Endothelial cell of umbilical vein (primary cell): ENCODE measurements at regions not wholly inside any gene's neighbourhood (a gene's known extent, or its start where the extent isn't known, plus 50 kb on each side); places are given as distances from the start of the nearest gene placed in this dataset.

Experiments
- CTCF ChIP-seq, 2 donors: IDR thresholded peaks; 1 replicate in 1 of 2; 2 replicates in 1 of 2; pipeline ENCODE4 v1.5.1; 2011; ENCODE audit warnings: low read length in 2 of 2, mild to moderate bottlenecking in 2 of 2, moderate library complexity in 2 of 2, control low read depth in 1 of 2, inconsistent platforms in 1 of 2, low read depth in 1 of 2; ENCODE audit not compliant: insufficient read depth in 1 of 2; ENCODE audit errors: extremely low read depth in 1 of 2
- EZH2 ChIP-seq: IDR thresholded peaks from 2 replicates; pipeline ENCODE4 v1.6.1; 2012; ENCODE audit warnings: borderline replicate concordance, low read depth, mild to moderate bottlenecking, moderate library complexity, low read length, inconsistent platforms; ENCODE audit not compliant: severe bottlenecking
- JUN ChIP-seq: IDR thresholded peaks from 2 replicates; pipeline ENCODE4 v1.6.1; 2011; ENCODE audit warnings: borderline replicate concordance, low read depth; ENCODE audit not compliant: insufficient read length, insufficient read depth
- MYC ChIP-seq: IDR thresholded peaks from one replicate; pipeline ENCODE4 v1.6.1; 2011; ENCODE audit warnings: mild to moderate bottlenecking, low read depth, low read length
- POLR2A ChIP-seq: IDR thresholded peaks from 2 replicates; pipeline ENCODE4 v1.6.1; 2012; ENCODE audit warnings: low read depth, mild to moderate bottlenecking, control low read depth, low read length
- POLR2AphosphoS5 ChIP-seq: IDR thresholded peaks from 2 replicates; pipeline ENCODE4 v1.6.1; 2012; ENCODE audit warnings: low read depth, mild to moderate bottlenecking, control low read depth, low read length, moderate library complexity; ENCODE audit not compliant: insufficient read depth

- TF ChIP-seq POLR2A (no peak), MYC (no peak), EZH2 (no peak), JUN (no peak), CTCF (IDR thresholded peaks at IDR 0.05; ENCODE audit: extremely low read depth in 1 of 2, insufficient read depth in 1 of 2, low read depth in 1 of 2, low read length in 2 of 2) (no peak), POLR2AphosphoS5 (no peak)
These were observed 648.9 kb upstream of the SALL3 start for GRCh38 chr18:78330766-78331165.
